ENCODE measurements at regions not wholly inside any gene's neighbourhood (a gene's known extent, or its start where the extent isn't known, plus 50 kb on each side); places are given as distances from the start of the nearest gene placed in this dataset.
"Not testable (repeated sequence)": the region's sequence is repeated elsewhere in the genome, so short reads cannot be mapped to it uniquely, and the experiment has no call there.

DNA sequence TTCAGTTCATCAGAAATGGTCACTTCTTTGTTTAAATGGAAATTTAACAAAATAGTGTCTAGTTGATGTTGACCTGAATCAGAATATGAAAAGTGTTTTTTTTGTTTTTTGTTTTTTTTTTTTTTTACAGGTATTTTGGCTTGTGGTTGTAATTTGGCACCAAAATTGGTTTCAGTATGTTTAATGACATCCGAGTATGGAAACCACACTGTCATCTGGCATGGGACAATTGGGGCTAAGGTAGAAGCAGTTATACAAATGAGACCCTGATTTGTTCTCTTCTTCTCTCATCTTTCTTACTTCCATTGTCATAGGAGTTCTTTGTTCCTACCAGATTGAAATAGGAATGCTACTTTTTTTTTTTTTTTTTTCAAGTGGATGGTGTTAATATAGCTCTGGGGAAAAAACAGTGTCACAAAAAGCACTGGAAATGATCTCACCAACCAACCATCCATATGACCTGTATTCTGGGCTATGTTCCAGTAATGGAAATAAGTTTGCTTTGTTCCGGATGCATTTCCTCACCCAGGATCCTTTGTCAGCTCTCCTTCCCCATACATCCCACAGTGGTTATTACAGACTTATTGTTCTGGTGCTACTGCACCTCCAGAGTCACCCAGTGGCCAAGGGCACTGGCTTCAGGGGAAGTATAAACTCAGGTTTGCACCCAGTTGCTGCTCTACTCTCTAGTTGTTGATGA, 95.8 kb downstream of the ATXN3L start:
- no peak for ATAC-seq
- no peak for DNase-seq

DNA sequence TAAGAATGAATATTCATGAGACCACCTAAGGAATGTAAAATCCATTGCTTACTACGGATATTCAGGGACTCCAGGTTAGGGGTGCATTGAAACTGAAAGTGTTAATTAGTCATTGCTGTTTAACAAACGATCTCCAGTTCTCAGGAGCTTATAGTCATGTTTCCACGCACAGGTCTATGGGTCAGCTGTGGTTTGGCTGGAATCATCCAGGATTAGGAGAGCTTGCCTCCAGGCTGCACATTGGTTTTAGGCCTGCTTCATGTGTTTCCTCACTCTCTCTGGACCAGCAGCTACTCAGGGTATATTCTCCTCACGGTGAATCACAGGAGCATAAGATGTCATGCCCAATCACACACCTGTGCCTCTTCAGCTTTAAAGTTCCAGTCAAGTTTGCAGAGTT, 98.9 kb downstream of the ATXN3L start:
- ATAC-seq: no peak

DNA sequence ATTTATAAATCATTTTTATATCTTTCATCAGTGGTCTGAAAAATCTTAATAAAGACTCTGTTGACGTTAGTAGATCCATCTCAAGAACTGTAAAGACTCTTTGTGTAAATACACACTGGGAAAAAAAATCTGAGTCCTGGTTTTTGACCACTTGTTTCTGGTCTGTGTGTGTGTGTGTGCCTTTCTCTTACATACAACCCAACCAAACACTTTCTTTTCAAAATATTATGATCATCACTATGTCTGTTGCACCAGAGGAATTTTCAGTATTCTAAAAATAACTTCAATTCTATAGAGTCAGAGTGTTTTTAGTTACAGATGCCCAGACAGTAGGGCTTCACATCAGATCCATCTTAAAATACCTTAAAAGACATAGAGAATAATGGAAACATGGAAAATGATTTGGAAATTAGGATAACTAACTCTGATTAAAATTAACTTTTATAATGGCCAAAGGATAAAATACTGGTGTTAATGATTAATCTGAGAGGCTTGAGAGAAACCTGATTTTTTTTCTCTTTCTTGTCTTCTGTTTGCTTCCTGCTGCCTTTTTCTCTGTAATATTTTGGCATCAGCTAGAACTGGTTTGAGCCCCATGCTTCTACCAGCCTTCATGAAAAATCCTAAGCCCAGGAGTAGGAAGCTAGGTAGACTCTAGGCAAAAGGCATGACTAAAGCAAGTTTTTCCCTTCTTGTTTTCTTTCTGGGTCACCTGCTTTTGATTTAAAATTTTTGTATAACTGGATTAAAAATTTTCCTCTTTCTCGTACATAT, 99.7 kb downstream of the ATXN3L start:
- DNase-seq (no peak), ATAC-seq (no peak)

More for the DNA sequence above, 98.9 kb downstream of the ATXN3L start:
- DNase-seq: no peak

DNA sequence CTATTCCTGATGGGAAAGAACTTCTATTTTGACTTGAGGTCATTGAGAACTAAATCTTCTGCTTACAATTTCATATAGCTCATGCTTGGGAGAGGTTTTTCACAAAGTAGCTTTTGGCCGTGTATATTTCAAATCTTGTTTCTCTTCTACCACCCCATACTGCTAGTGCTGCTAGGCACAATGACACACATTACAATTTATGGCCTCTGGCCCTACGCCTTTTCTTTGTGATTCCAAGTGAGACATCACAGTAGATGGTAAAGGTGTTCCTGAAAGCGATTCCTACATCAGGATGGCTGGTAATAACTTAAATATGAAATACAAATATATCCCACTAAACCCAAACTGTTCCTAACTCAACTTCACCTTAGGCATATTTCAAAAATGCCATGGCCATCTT, 101.1 kb downstream of the ATXN3L start:
- ATAC-seq (no peak), DNase-seq (no peak)

DNA sequence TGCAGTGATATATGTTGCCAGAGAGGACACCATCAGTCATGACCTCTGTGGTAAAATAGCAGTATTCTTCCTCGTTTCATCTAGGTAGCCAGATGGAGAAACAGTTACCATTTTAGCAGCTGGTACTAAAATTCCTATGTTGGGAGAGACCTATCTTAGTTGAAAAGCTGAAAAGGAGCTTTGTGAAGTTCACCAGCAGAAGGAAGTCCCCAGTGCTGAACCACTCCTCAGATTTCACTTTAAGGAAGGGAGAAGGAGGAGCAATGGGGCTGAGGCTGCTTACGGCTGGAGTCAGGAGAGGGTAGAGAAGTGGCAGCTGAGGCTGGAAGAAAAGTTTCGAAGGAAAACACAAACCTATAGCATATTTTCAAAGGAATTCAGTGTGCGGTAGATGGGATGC, 103.7 kb downstream of the ATXN3L start:
- ATAC-seq (no peak), DNase-seq (no peak)

DNA sequence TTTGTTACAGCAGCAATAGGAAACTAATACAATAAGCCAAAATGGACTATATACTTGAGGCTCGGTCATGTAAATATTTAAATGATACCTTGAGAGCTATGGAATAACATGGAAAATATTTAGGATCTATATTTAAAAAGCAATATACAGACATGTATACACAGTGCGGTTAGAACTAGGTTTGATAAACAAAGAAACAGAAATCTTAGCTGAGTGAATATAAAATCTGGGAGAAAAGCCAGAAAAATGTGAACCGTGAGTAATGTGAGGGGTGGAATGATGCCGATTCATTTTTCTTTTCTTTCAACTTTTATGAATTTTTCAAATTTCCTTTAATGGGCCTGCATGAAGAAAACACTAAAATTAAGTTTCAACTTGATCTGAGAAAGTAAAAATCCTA, 104.1 kb downstream of the ATXN3L start:
- no peak for ATAC-seq
- DNase-seq: no peak

DNA sequence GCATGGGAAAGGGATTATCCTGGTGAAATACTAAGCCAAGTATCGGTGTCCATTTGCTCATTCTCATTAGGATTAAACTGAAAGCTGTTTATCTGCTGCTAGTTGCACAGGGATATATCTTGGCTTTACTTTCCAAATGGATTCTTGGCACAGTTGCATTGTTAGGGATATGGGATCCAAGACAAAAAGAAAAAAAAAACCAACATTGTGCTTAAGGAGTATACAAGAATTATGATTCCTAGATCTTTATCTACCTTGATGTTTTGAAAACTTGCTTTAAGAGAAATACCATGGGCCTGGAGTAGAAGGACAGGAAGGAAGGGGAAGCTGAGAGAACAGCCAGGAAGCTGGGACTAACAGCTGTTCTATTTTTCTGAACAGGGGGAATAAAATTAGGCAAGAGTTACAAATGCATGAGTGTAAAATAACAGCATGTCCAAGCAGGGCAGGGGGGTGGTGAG, 107.6 kb downstream of the ATXN3L start:
- ATAC-seq: no peak

DNA sequence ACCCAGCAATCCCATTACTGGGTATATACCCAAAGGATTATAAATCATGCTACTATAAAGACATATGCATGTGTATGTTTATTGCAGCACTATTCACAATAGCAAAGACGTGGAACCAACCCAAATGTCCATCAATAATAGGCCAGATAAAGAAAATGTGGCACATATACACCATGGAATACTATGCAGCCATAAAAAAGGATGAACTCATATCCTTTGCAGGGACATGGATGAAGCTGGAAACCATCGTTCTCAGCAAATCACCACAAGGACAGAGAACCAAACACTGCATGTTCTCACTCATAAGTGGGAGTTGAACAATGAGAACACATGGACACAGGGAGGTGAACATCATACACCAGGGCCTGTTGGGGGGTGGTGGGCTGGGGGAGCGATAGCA, 109.7 kb downstream of the ATXN3L start:
- ATAC-seq: not testable (repeated sequence)

More for the DNA sequence above, 107.6 kb downstream of the ATXN3L start:
- DNase-seq: no peak

DNA sequence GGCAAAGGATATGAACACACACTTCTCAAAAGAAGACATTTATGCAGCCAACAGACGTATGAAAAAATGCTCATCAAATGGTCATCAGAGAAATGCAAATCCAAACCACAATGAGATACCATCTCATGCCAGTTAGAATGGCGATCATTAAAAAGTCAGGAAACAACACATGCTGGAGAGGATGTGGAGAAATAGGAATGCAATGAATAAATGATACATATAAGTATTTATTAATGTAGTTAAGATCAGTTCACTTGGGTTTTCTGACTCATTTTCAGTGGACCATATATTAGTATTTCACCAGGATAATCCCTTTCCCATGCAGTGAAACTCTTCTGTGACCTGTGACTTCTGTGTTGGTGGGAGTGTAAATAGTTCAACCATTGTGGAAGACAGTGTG, 110.1 kb downstream of the ATXN3L start:
- ATAC-seq, DNase-seq: not testable (repeated sequence)

More for the DNA sequence above, 109.7 kb downstream of the ATXN3L start:
- not testable (repeated sequence) for DNase-seq

DNA sequence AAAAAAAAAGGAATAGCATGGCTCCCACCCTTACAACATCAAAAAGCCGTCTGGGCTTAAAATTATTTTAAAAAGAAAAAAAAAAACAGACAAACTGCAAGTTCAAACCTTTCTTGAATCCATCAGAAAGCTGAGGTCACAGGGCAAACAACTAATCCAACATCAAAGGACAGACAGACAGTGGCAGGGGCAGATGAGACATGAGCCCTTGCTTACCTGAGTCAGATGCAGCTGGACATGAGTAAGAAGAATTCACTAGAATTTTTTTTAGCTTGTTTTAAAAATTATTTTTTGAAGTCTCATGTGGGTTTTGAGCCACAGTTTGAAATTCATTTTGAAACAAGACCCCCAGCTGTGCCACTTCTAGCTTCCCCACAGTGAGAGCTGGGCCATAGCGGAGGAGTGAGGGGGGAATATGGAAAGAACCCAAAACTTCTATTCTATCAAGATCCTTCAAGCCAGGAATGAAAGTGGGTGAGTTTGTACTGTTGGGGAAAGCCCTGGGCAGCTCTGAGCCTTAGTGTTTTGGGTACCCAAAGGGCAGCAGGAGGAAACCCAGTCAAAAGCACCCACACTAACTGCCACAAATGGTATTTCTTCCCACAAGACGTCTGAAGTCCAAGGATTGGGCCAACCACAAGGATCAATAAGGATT, 111.4 kb downstream of the ATXN3L start:
- ATAC-seq (no peak), DNase-seq (no peak)

DNA sequence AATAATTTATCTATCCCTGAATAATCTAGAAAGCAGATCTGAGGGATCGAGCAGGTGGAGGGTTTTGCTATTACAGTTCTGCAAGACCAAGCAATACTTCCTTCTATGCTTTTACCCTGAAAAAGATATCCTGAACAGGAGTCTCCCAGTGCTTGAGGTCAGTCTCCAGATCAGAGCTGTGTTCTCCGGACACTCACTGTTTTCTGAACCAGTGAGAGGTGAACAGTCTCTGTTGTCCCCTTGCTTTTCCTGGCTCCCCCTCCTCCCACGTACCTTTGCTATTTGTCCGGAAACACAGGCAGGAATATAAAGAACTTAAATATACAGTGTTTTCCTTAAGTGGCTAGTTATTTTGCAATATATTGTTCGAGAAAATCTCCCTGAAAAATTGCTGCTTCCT, 116.6 kb downstream of the ATXN3L start:
- DNase-seq: no peak

DNA sequence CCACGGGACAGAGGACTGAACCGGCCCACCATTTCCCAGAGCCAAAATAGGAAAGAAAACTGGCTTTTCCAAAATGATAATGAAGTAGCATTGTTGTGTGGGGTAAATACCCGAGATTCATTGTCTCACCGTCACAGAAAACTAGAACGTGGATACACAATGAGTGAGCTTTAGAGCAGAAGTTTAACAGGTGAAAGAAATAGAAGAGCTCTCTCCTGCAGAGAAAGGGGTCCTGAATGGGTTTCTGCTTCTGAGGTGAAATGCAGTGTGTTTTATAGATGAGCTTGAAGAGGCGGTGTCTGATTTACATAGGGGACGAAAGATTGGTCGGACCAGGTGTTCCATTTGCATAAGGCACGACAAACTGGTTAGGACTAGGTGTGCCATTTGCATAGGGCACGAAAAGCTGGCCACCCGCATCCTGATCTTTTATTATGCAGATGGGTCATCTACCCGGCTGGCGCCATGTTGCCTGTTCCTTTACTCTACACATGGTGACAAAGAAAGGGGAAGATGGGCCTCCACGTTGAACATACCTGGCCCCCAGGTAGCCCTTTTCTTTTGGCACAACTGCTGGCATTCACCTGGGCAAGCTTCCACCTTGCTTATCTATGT, 118.1 kb downstream of the ATXN3L start:
- DNase-seq: no peak
- ATAC-seq: no peak

More for the DNA sequence above, 116.6 kb downstream of the ATXN3L start:
- no peak for ATAC-seq

DNA sequence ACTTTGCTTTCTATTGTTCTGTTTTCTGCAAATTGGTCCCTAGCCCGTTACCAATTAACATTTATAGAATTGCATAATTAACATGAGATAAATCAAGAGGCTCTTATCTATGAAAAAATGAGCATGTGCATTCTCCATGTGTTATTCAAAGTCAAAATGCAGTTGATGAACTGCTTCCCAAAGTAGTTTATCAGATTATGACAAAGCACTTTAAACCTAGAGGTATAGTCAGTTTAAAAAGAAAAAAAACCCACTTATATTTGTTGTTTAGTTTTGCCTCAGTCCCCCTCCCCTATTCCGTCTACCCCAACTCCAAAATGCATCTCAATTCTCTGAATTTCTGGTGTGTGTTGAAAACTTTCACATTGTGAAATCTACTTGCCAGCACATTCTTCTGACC, 119.5 kb downstream of the ATXN3L start:
- no peak for DNase-seq
- no peak for ATAC-seq

DNA sequence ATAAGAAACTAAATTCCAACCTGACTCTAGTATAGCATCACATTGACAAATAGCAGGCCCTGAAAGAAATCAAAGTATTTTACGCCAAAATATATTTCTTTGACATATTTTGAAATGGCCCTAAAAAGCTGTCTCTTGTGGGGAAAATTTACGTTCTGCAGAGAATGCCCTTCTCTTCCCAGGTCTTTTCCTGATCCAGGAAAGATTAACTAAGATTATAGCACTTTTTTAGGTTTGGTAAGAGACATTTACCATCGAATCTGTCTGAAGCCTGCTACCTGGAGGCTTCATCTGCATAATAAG, 121.1 kb downstream of the ATXN3L start:
- DNase-seq (no peak), ATAC-seq (no peak)

DNA sequence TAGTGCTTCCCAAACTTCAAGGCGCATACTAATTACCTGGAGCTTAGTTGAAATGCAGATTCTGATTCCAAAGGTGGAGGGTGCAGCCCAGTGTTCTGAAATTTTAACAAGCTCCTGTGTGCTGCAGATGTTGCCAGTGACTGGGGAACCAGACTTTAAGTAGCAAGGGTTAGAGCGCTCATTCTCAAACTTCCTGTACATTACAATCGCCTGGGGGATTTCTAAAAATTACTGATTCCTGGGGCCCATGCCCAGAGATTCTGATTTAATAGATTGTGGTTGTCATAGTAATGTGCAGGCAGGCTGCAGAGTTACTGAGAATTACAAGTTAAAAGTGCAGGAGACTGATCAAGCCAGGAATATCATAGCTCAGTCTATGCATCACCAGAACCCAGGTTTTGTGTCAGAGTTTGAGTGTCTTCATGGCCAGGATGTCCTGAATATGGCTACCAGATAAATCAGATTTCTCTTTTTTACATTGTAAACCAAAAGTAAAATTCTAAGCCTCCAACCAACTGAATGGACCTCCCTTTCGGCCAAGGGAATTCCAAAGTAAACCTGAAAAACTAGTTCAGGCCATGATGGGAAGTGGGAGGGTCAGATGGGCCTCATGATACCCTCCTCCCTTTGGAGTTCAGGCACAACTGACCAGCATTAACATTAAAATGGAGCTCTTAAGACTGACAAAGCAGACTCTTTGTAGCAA, 121.6 kb downstream of the ATXN3L start:
- no peak for ATAC-seq
- no peak for DNase-seq

DNA sequence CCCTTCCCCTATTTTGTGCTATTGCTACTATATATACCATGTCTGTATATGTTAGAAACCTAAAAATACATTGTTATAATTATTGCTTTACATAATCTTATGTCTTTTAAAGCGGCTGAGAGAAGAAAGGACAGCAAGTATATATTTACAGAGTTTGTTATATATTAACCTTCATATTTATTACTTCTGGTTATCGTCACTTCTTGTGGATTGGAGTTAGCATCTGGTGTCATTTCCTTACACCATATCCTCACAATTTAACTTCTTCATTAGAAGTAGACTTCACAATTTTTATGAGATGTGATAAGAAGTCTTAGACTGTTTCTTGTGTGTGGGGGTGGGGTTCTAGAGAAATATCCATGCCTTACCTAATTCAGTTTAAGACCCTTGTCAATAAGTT, 123.1 kb downstream of the ATXN3L start:
- ATAC-seq (no peak), DNase-seq (no peak)

DNA sequence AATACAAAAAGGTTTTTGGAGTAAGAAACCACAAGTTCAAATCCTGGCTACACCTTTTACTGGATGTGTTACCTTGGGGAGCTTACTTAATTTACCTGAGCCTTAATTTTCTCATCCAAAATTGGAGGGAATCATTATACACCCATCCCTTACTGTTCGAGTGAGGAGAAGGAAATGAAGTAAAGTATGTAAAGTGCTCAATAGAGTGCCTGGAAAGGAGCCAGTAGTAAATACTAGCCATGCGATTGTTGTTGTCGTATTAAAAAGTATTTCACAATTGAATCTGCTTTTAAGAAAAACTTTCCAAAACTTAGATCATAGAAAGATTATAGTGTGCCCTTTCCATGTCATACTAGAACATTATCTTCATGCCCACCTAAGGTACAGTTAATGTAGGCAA, 124.5 kb downstream of the ATXN3L start:
- ATAC-seq (no peak), DNase-seq (no peak)

DNA sequence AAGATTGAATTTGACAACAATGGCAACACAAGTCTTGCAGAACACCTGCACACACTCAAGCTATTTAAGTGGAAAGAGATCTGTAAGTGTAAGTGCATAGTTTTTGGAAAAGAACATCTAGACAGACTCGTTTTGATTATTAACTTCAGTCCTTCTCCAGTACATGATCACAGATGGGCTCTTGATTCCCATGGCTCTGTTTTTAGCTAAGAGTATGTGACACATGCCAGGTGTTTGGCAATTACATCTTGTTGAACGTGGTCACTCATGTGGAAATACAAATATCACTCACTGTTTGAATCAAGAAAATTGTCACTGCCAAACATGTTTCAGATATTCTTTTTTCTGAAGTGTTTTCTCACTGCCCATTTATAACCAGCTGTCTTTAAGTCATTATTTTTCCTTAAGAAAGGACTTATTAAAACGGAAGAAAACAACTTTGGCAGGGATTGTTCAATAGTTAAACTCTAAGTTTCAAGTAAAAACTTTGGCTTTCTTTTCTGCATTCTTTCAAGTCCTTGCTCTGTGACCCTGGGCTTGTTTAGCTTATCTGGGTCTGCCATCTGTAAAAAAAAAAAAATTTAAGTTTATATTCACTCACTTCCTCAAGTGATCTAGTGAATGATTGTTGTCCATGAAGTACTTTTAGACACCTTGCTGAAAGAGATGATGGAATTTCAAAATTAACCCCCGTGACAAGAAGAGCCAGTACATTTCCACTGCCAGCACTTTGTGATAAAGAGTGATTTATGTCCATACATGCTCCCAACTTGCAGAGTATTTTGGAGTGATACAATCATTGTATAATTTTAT, 125.4 kb downstream of the ATXN3L start:
- no peak for DNase-seq
- ATAC-seq: no peak

DNA sequence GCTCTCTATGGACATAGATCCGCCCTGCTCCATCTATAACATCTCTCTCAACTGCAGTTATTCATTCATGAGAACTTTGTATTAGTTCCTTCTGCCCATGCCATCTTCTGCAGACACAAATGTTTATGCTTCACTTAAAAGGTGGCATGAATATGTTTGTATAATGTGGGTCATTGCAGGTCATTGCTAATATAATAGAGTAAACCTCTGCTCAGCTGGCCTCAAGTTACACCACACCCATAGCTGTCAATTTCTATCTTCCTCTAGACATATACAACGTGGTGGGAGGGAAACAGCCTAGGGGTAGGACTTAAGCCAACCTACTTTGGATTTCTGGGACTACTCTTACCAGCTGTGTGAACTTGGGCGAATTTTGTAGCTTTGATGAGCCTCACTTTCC, 129.8 kb downstream of the ATXN3L start:
- ATAC-seq: no peak
- no peak for DNase-seq

DNA sequence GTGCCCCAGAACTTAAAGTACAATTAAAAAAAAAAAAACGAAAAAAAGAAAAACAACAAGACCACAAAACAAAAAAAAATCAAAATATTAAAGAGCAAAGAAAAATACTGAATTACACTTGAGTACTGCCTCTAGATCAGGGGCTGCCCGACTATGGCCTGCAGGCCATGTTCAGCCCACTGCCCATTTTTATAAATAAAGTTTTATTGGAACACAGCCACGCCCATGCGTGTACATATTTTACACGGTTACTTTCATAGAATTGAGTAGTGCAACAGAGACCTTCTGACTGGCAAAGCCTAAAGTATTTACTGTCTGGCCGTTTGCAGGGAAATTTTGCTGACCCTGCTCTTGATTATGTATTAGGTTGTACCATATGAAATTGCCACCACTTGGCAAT, 130.5 kb downstream of the ATXN3L start:
- DNase-seq: no peak
- no peak for ATAC-seq

DNA sequence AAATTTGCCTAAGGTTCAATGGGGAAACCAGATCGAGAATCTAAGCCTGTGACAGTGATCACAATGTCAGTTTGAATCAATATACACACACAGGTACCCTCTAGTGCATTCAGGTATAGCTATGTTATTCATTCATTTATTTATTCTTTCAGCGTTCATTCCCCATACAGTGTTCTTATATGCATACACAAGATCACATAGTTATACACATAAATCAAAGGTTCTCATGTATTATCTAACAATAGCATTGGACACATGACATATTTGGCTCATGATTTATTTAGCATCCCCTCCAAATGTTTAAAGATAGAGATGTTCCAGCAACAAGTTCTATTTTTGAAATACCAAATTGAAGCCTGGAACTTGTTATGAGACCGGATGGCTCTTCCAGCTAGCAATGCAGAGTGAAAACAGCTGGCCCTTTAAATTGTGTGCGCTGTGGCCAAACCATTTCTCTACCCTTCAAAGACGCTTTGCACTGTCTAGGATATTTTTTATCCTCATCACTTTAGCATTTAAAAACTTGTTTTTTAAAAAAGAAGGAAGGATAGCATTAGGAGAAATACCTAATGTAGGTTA, 131.0 kb downstream of the ATXN3L start:
- ATAC-seq (no peak), DNase-seq (no peak)

All from stimulated activated naive CD8-positive, alpha-beta T cell treated with anti-CD3 and anti-CD28 coated beads, Interleukin-15, Interleukin-2, amounts not matched to agents 100 U/mL and 50 U/mL, for 24 hours (primary cell).